Mesenchymal stem cell (in vitro differentiated cells and primary cell): ENCODE measurements at regions not wholly inside any gene's neighbourhood (a gene's known extent, or its start where the extent isn't known, plus 50 kb on each side); places are given as distances from the start of the nearest gene placed in this dataset.
A peak's percentile ranks its signal among the peaks of the same experiment; 100 is the strongest.

Source experiments
- DNase-seq: peaks from one replicate; pipeline ENCODE4 v3.0.0-alpha.2; 2013
- H2AFZ ChIP-seq: one replicate; pipeline ENCODE4 v1.6.1; 2013; ENCODE audit warnings: low read depth, mild to moderate bottlenecking, control low read depth, inconsistent platforms, low read length, moderate library complexity
- H2AK5ac ChIP-seq: 2 replicates; pipeline ENCODE4 v1.6.1; 2013; ENCODE audit warnings: low read length, moderate library complexity, mild to moderate bottlenecking, inconsistent platforms; ENCODE audit not compliant: severe bottlenecking
- H2BK120ac ChIP-seq: one replicate; pipeline ENCODE4 v1.6.1; 2013; ENCODE audit warnings: low read depth, mild to moderate bottlenecking, inconsistent platforms, low read length, moderate library complexity
- H2BK12ac ChIP-seq, 2 experiments: one replicate each; pipeline ENCODE4 v1.6.1; 2013; ENCODE audit warnings: inconsistent platforms in 2 of 2, low read length in 2 of 2, mild to moderate bottlenecking in 2 of 2, moderate library complexity in 2 of 2, control low read depth in 1 of 2
- H2BK15ac ChIP-seq: one replicate; pipeline ENCODE4 v1.6.1; 2013; ENCODE audit warnings: mild to moderate bottlenecking, low read depth, inconsistent platforms; ENCODE audit not compliant: poor library complexity, severe bottlenecking
- H2BK5ac ChIP-seq: 2 replicates; pipeline ENCODE4 v1.6.1; 2013; ENCODE audit warnings: low read depth, mild to moderate bottlenecking, low read length, control low read depth, inconsistent platforms; ENCODE audit not compliant: poor library complexity, severe bottlenecking
- H3K14ac ChIP-seq, 2 experiments: one replicate each; pipeline ENCODE4 v1.6.1; 2013; ENCODE audit warnings: inconsistent platforms in 2 of 2, low read length in 2 of 2, control low read depth in 1 of 2, mild to moderate bottlenecking in 1 of 2, moderate library complexity in 1 of 2
- H3K18ac ChIP-seq, 2 experiments: one replicate each; pipeline ENCODE4 v1.6.1; 2013; ENCODE audit warnings: inconsistent platforms in 2 of 2, low read length in 2 of 2, control low read depth in 1 of 2, low read depth in 1 of 2, mild to moderate bottlenecking in 1 of 2
- H3K23ac ChIP-seq, 2 experiments: one replicate each; pipeline ENCODE4 v1.6.1; 2013; ENCODE audit warnings: inconsistent platforms in 2 of 2, low read length in 2 of 2, mild to moderate bottlenecking in 2 of 2, moderate library complexity in 2 of 2, control low read depth in 1 of 2
- H3K27ac ChIP-seq: 2 replicates; pipeline ENCODE4 v1.5.1; 2013; ENCODE audit warnings: mild to moderate bottlenecking, moderate library complexity, low read length, control low read depth, inconsistent platforms; ENCODE audit not compliant: poor library complexity, severe bottlenecking
- H3K27me3 ChIP-seq, 2 experiments: 2 replicates each; pipeline versions ENCODE4 v1.6.1 to v1.7.0; 2013; ENCODE audit warnings: low read length in 2 of 2, mild to moderate bottlenecking in 2 of 2, moderate library complexity in 2 of 2, control low read depth in 1 of 2, inconsistent platforms in 1 of 2; ENCODE audit not compliant: control insufficient read depth in 1 of 2, insufficient read depth in 1 of 2
- H3K36me3 ChIP-seq, 2 experiments: 2 replicates each; pipeline versions ENCODE4 v1.6.1 to v1.7.0; 2013; ENCODE audit warnings: low read length in 2 of 2, control low read depth in 1 of 2, inconsistent platforms in 1 of 2, low read depth in 1 of 2, mild to moderate bottlenecking in 1 of 2; ENCODE audit not compliant: insufficient read depth in 2 of 2, control insufficient read depth in 1 of 2
- H3K4ac ChIP-seq, 2 experiments: one replicate each; pipeline ENCODE4 v1.6.1; 2013; ENCODE audit warnings: inconsistent platforms in 2 of 2, low read length in 2 of 2, mild to moderate bottlenecking in 2 of 2, moderate library complexity in 2 of 2, control low read depth in 1 of 2, low read depth in 1 of 2
- H3K4me1 ChIP-seq: 2 replicates; pipeline ENCODE4 v1.6.1; 2013; ENCODE audit warnings: low read depth, low read length, control low read depth; ENCODE audit not compliant: control insufficient read depth, insufficient read depth
- H3K4me2 ChIP-seq: 2 replicates; pipeline ENCODE4 v1.6.1; 2013; ENCODE audit warnings: low read length, mild to moderate bottlenecking, inconsistent platforms; ENCODE audit not compliant: poor library complexity, severe bottlenecking
- H3K4me3 ChIP-seq, 2 experiments: 2 replicates each; pipeline versions ENCODE4 v1.5.1 to v1.7.0; 2013; ENCODE audit warnings: low read length in 2 of 2, mild to moderate bottlenecking in 2 of 2, control low read depth in 1 of 2, low read depth in 1 of 2; ENCODE audit not compliant: insufficient read depth in 1 of 2
- H3K79me1 ChIP-seq: replicated peaks from 2 replicates; pipeline ENCODE4 v1.6.1; 2013; ENCODE audit warnings: mild to moderate bottlenecking, control low read depth, low read length, inconsistent platforms; ENCODE audit not compliant: poor library complexity, severe bottlenecking
- H3K9ac ChIP-seq: 2 replicates; pipeline ENCODE4 v1.7.0; 2013; ENCODE audit warnings: mild to moderate bottlenecking, low read length, moderate library complexity
- H3K9me3 ChIP-seq: 2 replicates; pipeline ENCODE4 v1.7.0; 2013; ENCODE audit warnings: mild to moderate bottlenecking, low read length; ENCODE audit not compliant: control insufficient read depth
- H4K8ac ChIP-seq: one replicate; pipeline ENCODE4 v1.6.1; 2013; ENCODE audit warnings: inconsistent platforms, mild to moderate bottlenecking, low read length, moderate library complexity
- H4K91ac ChIP-seq: one replicate; pipeline ENCODE4 v1.6.1; 2013; ENCODE audit warnings: mild to moderate bottlenecking, low read length, inconsistent platforms
- WGBS: methylation state at CpG from one replicate; pipeline ENCODE4 v1.1.7; 2013; ENCODE audit warnings: mixed read lengths; 5-methylcytosine and 5-hydroxymethylcytosine counted together

GRCh38 chr6:92888316-92888715, 531.0 kb downstream of the EPHA7 start:
- H2BK120ac ChIP-seq: no peak overlapping the region
- H3K9me3 ChIP-seq: peaks cover 28% of the 10 kb centered on the region
- H3K4me1 ChIP-seq: no peaks in the 10 kb centered on the region
- H3K9ac ChIP-seq: no peak overlapping the region
- H4K91ac ChIP-seq: no peak overlapping the region
- no peak overlapping the region for H2BK15ac ChIP-seq
- no peak overlapping the region for H3K4me3 ChIP-seq
- no peak overlapping the region for H3K4me2 ChIP-seq
- no peak overlapping the region for H3K23ac ChIP-seq
- no peak overlapping the region for H3K27ac ChIP-seq
- no peak overlapping the region for H3K4ac ChIP-seq
- H2AK5ac ChIP-seq: no peak overlapping the region
- H4K8ac ChIP-seq: no peak overlapping the region
- no peaks in the 10 kb centered on the region for H3K27me3 ChIP-seq
- no peak overlapping the region for H2BK12ac ChIP-seq
- no peak overlapping the region for H3K14ac ChIP-seq
- H2BK5ac ChIP-seq: no peak overlapping the region
- H3K79me1 ChIP-seq: no peaks in the 10 kb centered on the region
- no peak for DNase-seq
- no peak overlapping the region for H3K18ac ChIP-seq
- no peaks in the 10 kb centered on the region for H3K36me3 ChIP-seq
- no peak overlapping the region for H2AFZ ChIP-seq

DNA sequence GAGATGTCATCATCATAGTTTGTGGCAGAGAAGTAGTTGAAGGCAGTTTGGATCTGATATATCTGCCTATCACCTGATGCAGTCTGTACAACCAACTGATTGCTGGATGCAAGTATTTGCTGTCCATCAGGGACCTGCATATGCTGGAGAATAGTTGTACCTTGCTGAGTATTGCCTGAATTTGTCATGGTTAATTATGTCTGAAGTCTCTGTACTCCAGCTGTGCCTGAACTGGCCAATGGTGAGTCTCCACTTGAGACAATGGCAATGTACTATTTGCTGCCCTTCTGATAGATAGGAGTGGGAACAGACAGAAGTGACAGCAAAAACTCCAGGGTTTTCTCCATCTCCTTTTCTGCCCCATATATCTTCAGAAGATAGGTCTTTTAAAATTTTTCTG, 531.5 kb downstream of the EPHA7 start:
- Histone ChIP-seq H3K36me3 (no peaks in the 10 kb centered on the region), H3K4me3 (no peak overlapping the region), H2BK120ac (no peak overlapping the region), H3K4me1 (no peaks in the 10 kb centered on the region), H3K79me1 (no peaks in the 10 kb centered on the region), H3K23ac (no peak overlapping the region), H3K18ac (no peak overlapping the region), H2AFZ (no peak overlapping the region), H4K8ac (no peak overlapping the region), H3K9me3 (peaks cover 33% of the 10 kb centered on the region), H3K14ac (no peak overlapping the region), H3K4ac (no peak overlapping the region), H4K91ac (no peak overlapping the region), H3K27me3 (no peaks in the 10 kb centered on the region), H2BK12ac (no peak overlapping the region), H2BK5ac (no peak overlapping the region), H2BK15ac (no peak overlapping the region), H3K27ac (no peak overlapping the region), H3K4me2 (no peak overlapping the region), H3K9ac (no peak overlapping the region), H2AK5ac (no peak overlapping the region)
- DNase-seq: no peak

- no peak for DNase-seq
- H2BK15ac ChIP-seq: no peak overlapping the region
- WGBS: 91% methylated on average over 8 of the region's 8 CpGs
- no peak overlapping the region for H3K14ac ChIP-seq
- no peaks in the 10 kb centered on the region for H3K27me3 ChIP-seq
- H3K4me2 ChIP-seq: no peak overlapping the region
- no peak overlapping the region for H2AK5ac ChIP-seq
- peak overlapping the region; percentile 4 for H4K8ac ChIP-seq
- H2AFZ ChIP-seq: no peak overlapping the region
- no peaks in the 10 kb centered on the region for H3K79me1 ChIP-seq
- no peak overlapping the region for H2BK120ac ChIP-seq
- H4K91ac ChIP-seq: no peak overlapping the region
- H3K36me3 ChIP-seq: no peaks in the 10 kb centered on the region
- H2BK5ac ChIP-seq: no peak overlapping the region
- no peak overlapping the region for H3K27ac ChIP-seq
- no peak overlapping the region for H3K4ac ChIP-seq
- H3K4me1 ChIP-seq: no peaks in the 10 kb centered on the region
- H3K4me3 ChIP-seq: no peak overlapping the region
- no peak overlapping the region for H3K9ac ChIP-seq
- H3K23ac ChIP-seq: no peak overlapping the region
- peaks cover 24% of the 10 kb centered on the region for H3K9me3 ChIP-seq
- no peak overlapping the region for H3K18ac ChIP-seq
- H2BK12ac ChIP-seq: no peak overlapping the region
Observed at GRCh38 chr6:92879526-92879925, 539.8 kb downstream of the EPHA7 start.

DNA sequence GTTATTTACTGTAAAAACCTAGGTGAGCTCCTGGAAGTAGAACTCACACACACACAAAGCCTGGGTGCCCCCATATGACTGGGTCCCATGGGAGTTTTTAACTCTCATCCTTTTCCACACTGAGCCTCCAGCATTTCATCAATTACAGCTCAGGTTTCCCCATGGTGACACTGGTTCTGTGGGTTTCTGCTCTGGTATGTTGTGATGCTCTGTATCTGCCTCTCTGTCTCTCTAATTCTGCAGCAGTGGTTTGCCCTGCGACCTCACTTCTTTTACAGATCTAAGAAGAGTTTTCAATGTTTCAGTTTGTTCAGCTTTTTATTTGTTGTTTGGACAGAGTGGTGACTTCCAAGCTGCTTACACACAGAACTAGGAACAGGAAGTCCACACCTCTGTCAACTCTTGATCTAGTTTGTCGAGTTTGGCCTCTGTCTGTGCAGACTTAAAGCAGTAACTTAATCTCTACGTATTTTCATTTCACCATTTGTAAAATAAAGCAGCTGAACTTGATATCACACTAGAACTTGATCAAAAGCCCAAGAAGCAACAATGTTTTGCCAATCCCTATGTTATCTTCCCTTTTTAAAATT, 554.3 kb downstream of the EPHA7 start:
- Histone ChIP-seq H3K4me2 (no peak overlapping the region), H2BK5ac (no peak overlapping the region), H2BK15ac (no peak overlapping the region), H3K23ac (no peak overlapping the region), H3K9ac (no peak overlapping the region), H3K79me1 (no peaks in the 10 kb centered on the region), H3K27me3 (no peaks in the 10 kb centered on the region), H4K91ac (no peak overlapping the region), H3K14ac (no peak overlapping the region), H4K8ac (no peak overlapping the region), H3K36me3 (no peaks in the 10 kb centered on the region), H3K4ac (no peak overlapping the region), H3K9me3 (no peaks in the 10 kb centered on the region), H3K4me1 (no peaks in the 10 kb centered on the region), H2AFZ (no peak overlapping the region), H2BK12ac (no peak overlapping the region), H2BK120ac (no peak overlapping the region), H3K4me3 (no peak overlapping the region), H3K27ac (no peak overlapping the region), H2AK5ac (no peak overlapping the region), H3K18ac (no peak overlapping the region)
- 64% methylated on average over 2 of the region's 3 CpGs for WGBS
- peak; percentile 4 for DNase-seq
